ENCODE measurements at regions not wholly inside any gene's neighbourhood (a gene's known extent, or its start where the extent isn't known, plus 50 kb on each side); places are given as distances from the start of the nearest gene placed in this dataset.
A peak's percentile ranks its signal among the peaks of the same experiment; 100 is the strongest.
"Not testable (repeated sequence)": the region's sequence is repeated elsewhere in the genome, so short reads cannot be mapped to it uniquely, and the experiment has no call there.

DNA sequence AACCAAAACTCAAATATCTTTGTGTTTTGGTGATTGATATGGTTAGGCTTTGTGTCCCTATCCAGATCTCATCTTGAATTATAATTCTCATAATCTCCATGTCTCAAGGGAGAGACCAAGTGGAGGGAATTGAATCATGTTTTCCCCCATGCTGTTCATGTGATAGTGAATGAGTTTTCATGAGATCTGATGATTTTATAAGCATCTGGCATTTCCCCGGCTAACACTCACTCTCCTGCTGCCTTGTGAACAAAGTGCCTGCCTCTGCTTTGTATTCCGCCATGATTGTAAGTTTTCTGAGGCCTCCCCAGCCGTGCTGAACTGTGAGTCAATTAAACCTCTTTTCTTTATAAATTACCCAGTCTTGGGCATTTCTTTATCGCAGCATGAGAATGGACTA is 419.5 kb downstream of the SH2D4B start:
- DNase-seq, result no peak

DNA sequence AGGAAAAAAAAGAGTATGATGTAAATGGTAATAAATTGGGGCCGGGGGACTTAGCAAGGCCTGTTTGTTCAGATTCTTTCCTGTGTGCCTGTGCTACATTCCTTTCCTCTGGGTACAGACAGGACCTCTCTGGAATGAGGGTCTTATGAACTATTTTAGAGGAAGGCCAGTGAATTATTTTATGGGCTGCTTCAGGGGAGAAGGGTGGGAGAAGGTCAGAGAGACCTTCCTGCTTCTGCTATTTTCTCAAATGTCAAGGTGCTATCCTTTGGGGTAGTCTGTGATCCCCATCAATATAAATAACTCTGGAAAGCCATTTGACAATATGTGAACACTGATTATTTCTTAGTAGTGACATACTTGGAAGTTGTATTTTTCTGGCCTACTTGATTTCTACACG is 426.5 kb downstream of the SH2D4B start:
- DNase-seq, result no peak

DNA sequence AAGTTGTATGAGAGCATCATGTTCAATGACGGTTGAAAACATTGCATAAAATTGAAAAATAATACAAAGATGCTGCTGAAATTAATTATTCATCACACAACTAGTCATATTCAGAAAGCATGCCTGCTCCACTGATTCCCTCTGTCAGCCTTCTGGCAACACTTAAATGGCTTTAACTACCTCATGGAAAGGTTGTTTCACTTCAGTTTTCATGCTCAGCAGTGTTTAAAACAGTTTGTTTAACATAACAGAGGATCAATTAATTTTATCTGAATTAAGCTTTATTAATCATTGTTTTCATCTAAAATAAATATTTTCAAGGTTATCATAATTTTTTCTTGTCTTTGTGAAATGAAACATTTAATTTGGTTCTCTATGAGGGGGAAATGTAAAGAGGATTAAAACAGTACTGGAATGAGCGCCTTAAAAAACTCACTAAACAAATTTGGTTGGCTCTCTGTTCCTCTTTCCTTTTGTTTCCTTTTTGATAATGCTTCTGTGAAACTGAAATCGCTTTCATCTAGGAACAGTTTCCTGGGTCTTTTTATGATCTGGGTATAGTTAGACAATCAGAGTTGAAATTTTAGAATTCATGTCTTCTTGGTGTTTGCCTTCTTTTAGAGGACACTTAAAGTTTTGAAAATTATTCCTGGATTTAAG is 427.4 kb downstream of the SH2D4B start:
- DNase-seq, result no peak

DNA sequence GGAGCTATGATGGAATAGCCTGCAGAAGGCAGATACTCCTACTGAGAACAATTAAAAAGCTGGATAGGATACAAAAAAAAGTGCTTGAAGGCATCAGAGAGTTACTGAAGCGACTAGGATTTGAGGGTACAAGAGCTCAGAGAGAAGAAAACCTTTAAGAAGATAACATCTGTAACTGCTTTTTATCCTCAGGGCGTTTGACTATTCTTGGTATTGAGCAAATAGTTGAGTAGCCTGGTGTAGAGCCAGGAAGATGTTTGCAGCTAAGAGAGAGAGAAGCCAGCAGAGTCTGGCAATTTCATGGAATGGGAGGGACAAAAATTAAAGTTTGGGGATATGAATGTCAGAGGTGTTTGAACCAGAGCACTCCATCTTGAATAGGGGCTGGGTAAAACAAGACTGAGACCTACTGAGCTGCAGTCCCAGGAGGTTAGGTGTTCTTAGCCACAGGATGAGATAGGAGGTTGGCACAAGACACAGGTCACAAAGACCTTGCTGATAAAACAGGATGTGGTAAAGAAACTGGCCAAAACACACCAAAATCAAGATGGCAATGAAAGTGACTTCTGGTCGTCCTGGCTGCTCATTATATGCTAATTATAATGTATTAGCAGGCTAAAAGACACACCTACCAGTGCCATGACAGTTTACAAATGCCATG is 428.8 kb downstream of the SH2D4B start:
- no peak for DNase-seq

DNA sequence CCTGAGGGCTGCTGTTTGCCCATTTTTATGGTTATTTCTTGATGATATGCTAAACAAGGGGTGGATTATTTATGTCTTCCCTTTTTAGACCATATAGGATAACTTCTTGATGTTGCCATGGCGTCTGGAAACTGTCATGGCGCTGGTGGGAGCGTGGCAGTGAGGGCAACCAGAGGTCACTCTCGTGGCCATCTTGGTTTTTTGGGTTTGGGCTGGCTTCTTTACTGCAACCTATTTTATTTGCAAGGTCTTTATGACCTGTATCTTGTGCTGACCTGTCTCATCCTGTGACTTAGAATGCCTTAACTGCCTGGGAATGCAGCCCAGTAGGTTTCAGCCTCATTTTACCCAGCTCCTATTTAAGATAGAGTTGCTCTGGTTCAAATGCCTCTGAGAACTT is 429.7 kb downstream of the SH2D4B start:
- DNase-seq, result not testable (repeated sequence)

DNA sequence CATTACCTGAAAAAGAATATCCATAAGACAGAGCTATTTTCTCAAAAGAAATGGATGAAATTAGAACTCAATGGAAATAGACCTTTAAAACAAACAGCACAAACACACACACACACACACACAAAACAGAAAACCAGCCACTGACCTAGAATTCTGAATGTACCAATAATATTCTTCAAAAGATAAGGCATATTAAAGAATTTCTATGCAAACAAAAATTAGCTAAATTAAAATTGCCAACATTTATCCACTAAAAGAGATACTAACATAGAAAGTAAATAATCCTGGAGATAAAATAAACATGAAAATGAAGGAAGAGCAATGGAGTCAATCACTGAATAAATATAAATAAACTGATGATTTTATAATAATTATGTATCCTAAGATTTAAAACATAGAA is 431.2 kb downstream of the SH2D4B start:
- DNase-seq, result no peak

DNA sequence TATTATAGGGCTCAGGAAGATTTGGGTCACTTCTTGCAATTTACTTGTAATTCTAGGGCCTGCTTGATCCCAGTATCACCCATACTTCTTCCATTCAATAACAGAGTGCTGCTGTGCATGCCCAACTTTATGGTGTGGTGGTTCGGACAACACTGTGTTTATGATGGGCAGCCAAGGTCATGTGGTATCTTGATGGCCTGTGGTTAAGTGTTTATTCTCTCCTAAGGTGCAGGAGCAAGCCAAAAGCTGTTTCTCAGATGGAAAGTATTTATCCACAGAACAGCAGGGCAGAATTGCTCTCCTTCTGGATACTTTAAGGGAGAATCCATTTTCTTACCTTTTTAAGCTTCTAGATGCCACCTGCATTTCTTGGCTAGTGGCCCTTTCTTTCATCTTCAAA is 433.8 kb downstream of the SH2D4B start:
- DNase-seq, result no peak

DNA sequence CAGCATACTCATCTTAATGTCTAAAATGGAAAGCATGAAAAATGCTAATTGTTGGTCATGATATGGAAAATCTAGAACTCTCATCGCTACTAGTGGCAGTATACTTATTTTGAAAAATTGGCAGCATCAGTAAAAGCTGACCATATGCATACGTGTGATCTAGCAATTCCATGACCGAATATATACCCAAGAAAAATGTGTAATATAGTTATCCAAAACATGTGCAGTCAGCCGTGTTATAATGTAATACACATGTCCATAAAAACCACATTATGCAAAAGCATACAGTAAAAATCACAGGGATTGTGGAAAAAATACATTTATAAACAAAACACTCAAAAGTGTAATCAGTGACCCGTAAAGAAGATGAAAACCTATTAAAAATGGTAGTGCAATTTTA is 439.0 kb downstream of the SH2D4B start:
- no peak for DNase-seq

DNA sequence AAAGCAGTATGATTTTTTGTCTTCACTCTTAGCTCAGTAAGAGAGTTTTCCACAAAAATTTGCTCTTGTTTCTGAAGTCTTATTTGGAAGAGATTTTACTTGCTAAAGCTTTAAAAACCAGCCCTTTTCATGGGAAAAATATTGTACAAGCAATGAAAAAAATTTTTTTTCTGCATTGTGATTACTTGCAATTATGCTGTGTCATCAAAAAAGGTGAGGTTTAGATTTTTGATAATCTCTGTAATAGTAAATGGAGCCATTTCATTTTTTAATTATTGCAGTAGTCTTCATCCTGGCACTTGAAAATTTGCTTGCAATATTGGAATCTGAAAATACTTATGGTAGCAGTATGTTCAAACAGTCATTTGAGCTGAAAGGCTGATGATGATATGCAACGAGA is 447.4 kb downstream of the SH2D4B start:
- no peak for DNase-seq

DNA sequence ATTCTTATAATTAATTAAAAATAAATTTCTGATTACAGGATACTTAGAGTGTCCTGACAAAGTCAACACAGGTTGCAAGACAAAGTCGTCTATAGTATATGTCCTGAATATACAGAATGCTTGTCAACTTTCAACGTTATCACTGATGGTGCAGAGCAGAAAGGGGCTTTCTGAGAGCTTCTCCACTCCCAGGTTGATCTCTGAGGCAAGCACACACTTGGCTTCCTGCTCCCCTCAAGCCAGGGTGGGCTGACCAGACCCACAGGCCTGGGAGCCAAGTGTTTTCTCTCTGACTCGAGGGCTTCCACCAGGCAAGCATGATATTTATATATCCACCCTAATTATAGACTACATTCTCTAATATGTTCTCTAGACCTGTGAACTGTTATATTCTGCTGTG is 448.9 kb downstream of the SH2D4B start:
- no peak for DNase-seq

DNA sequence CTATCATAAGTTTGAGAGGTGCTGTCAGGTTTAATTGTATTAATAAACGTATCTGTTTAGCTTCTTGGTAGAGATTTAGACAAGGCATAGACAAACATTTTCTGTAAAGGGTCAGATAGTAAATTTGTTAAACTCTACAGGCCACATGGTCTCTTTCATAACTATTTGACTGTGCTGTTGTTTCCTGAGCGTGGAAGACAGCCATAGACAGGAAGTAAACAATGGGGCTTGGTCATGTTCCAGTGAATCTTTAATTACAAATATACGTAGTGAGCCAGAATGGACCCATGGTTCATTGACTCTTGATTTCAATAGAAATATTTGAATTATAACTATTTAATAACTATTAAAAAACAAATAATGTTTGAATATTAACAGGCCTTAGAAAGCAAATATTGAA is 451.1 kb downstream of the SH2D4B start:
- no peak for DNase-seq

DNA sequence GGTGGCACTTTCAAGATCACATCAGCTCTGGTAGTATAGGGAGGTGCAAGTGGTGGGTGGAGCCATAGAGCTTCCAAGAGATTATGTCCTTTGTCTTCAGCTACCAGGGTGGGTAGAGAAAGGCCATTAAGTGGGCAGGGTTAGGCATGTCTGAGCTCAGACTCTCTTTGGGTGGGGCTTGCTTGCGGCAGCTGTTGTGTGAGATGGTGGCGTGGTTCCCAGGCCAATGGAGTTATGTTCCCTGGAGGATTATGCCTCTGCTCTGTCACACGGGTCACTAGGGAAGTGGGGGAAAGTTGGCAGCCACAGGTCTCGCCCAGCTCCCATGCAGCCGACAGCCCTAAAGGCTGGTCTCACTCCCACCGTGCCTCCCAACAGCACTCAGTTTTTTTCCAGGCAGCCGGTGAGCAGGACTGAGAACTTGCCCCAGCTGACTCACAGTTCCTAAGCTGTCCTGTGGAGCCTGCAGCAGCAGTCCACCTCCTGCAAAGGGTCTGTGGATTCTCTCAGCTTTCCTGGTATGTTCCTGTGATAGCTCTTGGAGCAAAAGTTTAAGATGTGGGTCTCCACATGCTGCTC is 459.0 kb downstream of the SH2D4B start:
- DNase-seq, result no peak

DNA sequence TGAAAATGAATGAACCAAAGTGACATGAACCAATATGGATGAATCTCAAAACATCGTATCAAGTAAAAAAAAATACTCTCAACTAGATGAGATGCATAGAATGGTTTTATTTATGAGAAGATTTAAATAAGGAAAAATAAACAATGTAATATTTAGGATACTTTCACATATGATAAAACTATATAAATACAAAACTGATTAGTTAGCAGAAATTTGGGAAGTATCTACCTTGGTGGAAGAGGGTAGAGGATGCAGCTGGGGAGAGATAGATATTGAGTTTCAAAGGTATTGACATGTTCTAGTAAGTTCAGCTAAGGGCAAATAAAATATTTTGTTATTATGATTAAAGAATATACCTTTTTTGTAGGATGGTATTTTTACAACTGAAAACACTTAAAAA is 463.1 kb downstream of the SH2D4B start:
- DNase-seq, result no peak

DNA sequence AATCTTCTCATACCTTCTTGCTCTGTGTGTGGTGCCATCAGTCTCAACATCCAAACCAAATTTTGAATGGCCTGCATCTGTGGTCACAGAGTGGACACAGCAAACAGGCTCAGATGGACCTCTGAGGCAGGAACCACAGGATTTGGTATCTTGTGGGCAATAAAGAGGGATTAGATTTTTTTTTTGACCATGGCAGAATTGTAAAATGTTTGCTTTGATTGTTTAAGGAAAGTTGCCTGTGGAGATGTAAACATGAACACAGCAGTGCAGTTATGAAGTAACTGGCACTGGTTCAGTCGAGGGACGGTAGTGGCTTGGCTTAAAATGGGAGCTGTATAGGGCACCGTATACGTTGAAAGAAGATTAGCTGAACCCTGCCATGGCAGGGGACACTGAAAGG is 464.7 kb downstream of the SH2D4B start:
- DNase-seq, result no peak

DNA sequence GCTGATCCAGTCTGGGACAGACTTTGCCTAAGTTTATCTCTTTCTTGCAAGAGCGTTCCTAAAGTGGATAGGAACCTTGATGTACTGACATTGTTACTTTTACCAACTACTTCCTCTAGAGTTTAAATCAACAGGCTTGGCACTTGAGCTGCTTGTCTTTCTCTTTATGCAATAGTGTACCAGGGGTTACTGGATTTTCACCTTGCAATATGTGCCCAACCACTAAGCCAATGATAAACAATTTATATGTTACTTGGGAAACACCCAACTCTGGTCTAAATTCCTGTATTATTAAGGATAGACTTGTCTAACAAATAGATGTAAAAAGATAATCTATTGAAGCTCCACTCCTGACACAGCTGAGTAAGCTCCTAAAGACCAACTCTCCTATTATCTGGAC is 470.2 kb downstream of the SH2D4B start:
- no peak for DNase-seq

DNA sequence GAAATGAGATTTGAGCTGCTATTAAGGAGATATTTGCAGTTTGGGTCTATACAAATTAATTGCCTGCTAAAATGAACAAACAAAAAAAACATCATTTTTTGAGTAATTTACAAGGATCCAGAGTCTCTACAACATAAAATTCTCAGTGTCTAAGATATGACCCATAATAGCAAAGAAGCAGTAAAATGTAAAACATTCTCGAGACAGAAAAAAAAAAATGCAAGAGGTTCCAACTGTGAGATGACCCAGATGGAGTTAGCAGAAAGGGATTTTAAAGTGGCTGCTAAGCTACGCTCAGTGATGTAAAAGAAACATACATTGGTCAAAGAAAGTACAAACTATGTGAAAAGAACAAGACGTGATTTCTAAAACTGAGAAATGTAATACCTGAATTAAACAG is 471.0 kb downstream of the SH2D4B start:
- no peak for DNase-seq

DNA sequence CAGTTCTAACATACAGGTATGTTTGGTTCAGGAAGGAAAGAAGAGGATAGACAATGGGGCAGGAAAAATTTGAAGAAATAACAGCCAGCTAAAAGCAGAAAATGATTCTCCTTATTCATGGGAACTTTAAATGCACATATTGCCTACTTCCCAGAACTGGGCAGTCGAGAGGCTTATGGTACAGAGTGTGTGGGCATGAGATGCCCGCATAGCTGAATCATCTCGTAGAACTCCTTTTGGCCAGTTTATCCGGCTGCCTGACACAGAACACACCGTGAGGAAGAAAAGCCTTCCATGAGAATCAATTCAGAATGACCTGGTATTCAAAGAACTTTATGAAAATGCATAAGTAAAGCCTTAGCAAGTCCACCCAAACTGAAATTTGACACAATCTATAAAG is 471.6 kb downstream of the SH2D4B start:
- DNase-seq, result no peak

DNA sequence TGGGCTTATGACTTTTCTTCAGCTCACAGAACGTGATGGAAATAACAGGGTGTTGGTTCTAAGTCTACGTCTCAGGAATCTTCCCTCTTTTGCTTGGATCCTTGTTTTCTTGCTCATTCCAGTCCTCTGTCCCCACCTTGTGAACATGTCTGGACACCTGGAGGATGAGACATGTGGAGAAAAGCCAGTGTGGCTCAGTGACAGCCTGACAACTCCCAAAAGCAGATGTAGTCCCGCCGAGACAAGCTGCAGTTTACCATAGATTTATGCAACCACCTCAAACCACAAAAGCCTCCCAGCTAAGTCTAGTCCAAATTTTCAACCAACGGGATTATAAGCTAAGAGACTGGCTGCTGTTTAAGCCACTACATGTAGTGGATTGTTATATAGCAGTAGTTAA is 476.1 kb downstream of the SH2D4B start:
- DNase-seq, result no peak

DNA sequence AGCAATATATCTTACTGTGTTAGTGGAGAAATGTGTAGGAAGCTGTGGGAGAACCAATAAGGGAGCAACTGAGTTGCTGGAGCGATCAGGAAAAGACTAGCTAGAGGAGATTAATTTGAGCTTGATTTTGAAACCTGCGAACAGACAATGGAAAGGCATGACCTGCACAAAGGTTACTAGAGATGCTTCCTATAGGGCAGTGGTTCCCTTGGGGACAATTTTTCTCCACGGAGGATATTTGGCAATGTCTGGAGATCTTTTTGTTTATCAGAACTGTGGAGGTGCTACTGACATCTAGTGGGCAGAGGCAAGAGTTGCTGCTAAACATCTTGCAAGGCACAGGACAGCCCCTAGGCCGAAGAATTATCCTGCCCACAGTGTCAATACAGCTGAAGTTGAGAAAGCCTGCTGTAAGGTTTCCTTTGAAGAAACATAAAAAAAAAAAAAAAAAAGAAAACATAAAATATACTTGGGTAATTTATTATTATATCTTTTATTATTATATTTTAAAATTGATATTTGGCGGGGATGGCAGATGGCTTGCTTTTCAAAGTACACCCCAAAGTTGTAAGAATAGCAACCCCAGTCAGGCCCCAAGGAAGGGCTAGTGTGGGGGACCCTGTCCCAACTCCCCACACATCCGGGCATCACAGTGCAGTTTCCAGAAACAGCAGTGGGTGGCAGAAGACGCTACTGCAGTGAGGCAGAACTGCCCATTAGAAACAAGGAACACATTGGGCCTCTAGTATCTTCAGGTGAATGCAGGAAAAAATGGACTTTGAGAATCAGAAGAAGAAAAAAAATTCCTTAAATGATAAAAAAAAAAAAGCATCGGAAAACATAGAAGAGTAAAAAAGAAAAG is 481.6 kb downstream of the SH2D4B start:
- DNase-seq, result peak; percentile 3

DNA sequence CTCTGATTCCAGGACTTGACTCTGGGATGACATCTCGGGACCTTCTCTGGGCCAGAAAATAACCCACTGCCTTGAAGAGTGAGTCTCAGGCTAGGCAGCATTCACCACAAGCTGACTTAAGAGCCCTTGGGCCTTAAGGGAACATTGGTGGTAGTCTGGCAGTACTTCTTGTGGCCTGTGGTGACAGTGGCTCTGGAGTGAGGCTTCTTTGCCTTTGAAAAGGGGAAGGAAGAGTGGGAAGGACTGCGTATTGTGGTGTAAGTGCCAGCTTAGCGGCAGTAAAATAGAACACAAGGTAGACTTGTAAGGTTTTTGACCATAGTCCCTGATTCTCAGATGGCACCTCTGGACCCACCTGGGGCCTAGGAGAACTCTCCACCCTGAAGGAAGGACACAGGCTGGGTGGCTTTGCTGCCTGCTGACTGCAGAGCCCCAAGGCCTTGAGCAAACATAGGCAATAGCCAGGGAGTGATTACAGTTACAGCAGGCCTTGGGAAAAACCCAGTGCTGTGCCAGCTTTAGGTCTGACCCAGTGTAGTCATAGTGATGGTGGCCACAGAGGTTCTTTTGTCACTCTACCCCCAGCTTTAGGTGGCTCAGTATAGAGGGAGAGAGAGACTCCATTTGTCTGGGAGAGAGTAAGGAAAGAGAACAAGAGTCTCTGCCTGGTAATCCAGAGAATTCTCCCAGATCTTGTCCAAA is 483.9 kb downstream of the SH2D4B start:
- DNase-seq, result no peak

DNA sequence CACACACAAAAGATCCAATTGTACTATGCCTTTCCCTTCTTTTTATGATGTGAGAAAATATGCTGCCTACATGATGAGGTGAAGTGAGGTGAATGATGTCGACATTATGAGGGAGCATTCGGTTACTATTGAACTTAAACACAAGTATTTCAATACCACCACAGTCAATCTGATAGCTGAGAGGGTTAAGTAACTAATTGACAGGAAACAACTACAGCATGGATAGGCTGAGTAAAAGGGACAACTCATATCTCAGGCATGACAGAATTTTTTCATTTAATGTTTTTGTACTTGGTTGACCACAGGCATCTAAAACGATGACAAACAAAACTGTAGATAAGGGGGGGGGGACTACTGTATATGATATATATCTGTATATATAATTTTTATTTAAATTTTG is 488.9 kb downstream of the SH2D4B start:
- no peak for DNase-seq

DNA sequence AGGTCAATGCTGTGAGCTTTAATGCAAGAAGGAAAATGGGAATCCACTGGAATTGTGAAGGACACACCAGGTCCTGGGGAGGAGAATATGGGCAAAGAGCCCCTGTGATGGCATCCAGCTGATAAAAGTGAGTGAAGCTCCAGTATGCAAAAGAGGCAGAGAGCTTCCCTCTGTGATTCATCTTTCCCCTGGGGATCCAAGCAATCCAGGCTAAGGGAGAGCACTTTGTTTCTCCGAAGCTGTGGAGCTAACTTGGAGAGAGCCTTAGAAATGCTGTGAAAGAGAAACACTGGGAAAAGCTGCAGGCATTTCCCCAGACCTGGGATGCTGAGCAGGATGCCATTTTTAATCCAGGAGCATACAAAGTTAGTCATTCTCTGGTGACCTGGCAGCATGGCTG is 489.5 kb downstream of the SH2D4B start:
- no peak for DNase-seq

DNA sequence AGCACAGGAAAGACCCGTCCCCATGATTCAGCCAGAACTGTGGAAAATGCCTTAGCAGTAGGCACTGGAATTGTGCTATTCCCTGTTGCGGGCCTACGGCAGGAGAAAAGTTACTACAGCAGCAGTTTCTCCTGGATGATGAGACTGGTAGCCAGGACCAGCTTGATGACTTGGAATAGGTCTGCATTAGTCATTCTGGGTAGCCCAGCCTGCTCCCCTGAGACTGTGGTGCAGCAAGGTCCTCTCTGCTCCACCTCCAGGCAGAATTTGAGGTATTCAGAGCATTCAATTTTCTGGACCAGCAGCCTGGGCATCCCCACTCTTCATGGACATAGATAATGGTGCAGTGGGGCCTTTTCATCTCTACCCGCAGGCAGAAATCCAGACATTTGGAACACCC is 490.0 kb downstream of the SH2D4B start:
- no peak for DNase-seq

All from HCEC 1CT (cell line).